Astrocyte (in vitro differentiated cells and primary cell): ENCODE measurements at regions not wholly inside any gene's neighbourhood (a gene's known extent, or its start where the extent isn't known, plus 50 kb on each side); places are given as distances from the start of the nearest gene placed in this dataset.

ENCODE experiments used
- DNase-seq: peaks from one replicate; pipeline ENCODE4 v3.0.0-alpha.2; 2010; ENCODE audit warnings: low read depth
- FAIRE-seq: peaks from 2 replicates; lab custom pipeline; 2011; peaks lifted over from hg19 to GRCh38; lab: Jason Lieb, UNC
- H2AFZ ChIP-seq: 2 replicates; pipeline ENCODE4 v1.6.0; 2012; ENCODE audit warnings: low read depth, low read length, inconsistent platforms
- H3K27ac ChIP-seq: 2 replicates; pipeline ENCODE4 v1.5.1; 2011; ENCODE audit warnings: low read depth, low read length, inconsistent platforms
- H3K27me3 ChIP-seq: 2 replicates; pipeline ENCODE4 v1.6.0; 2011; ENCODE audit warnings: low read length, inconsistent platforms; ENCODE audit not compliant: insufficient read depth
- H3K36me3 ChIP-seq: 2 replicates; pipeline ENCODE4 v1.5.1; 2011; ENCODE audit warnings: low read length, inconsistent platforms; ENCODE audit not compliant: insufficient read depth
- H3K4me1 ChIP-seq: 2 replicates; pipeline ENCODE4 v1.5.1; 2011; ENCODE audit warnings: low read length, inconsistent platforms; ENCODE audit not compliant: insufficient read depth
- H3K4me2 ChIP-seq: 2 replicates; pipeline ENCODE4 v1.6.0; 2012; ENCODE audit warnings: low read length, inconsistent platforms
- H3K4me3 ChIP-seq: 2 replicates; pipeline ENCODE4 v1.5.1; 2011; ENCODE audit warnings: low read depth, mild to moderate bottlenecking, low read length, inconsistent platforms; ENCODE audit not compliant: insufficient read depth
- H3K79me2 ChIP-seq: 2 replicates; pipeline ENCODE4 v1.6.0; 2012; ENCODE audit warnings: mild to moderate bottlenecking, low read length, inconsistent platforms; ENCODE audit not compliant: insufficient read depth
- H3K9ac ChIP-seq: 2 replicates; pipeline ENCODE4 v1.6.0; 2012; ENCODE audit warnings: mild to moderate bottlenecking, low read length, inconsistent platforms
- H3K9me3 ChIP-seq: 2 replicates; pipeline ENCODE4 v1.5.1; 2012; ENCODE audit warnings: low read depth, mild to moderate bottlenecking, low read length, inconsistent platforms; ENCODE audit not compliant: insufficient read depth
- H4K20me1 ChIP-seq: 2 replicates; pipeline ENCODE4 v1.6.0; 2012; ENCODE audit warnings: low read length, inconsistent platforms; ENCODE audit not compliant: insufficient read depth
- H3K27ac Mint-ChIP-seq: one replicate; pipeline ENCODE4 v1.8.0; 2021; ENCODE audit warnings: mild to moderate bottlenecking, mixed read lengths; ENCODE audit not compliant: unreplicated experiment
- H3K27me3 Mint-ChIP-seq: one replicate; pipeline ENCODE4 v1.8.0; 2021; ENCODE audit warnings: low read depth, mixed read lengths; ENCODE audit not compliant: unreplicated experiment
- H3K36me3 Mint-ChIP-seq: one replicate; pipeline ENCODE4 v1.8.0; 2021; ENCODE audit warnings: low read depth, mixed read lengths; ENCODE audit not compliant: unreplicated experiment
- H3K4me1 Mint-ChIP-seq: one replicate; pipeline ENCODE4 v1.8.0; 2021; ENCODE audit warnings: low read depth, mixed read lengths; ENCODE audit not compliant: unreplicated experiment
- H3K4me3 Mint-ChIP-seq: one replicate; pipeline ENCODE4 v1.8.0; 2021; ENCODE audit warnings: mild to moderate bottlenecking, moderate library complexity, mixed read lengths; ENCODE audit not compliant: unreplicated experiment
- H3K9me3 Mint-ChIP-seq: one replicate; pipeline ENCODE4 v1.8.0; 2021; ENCODE audit warnings: mild to moderate bottlenecking, mixed read lengths; ENCODE audit not compliant: unreplicated experiment
- CTCF ChIP-seq: IDR thresholded peaks from 2 replicates; pipeline ENCODE4 v1.5.1; 2011; ENCODE audit warnings: low read depth, mild to moderate bottlenecking, inconsistent platforms, low read length, moderate library complexity; ENCODE audit not compliant: insufficient read depth
- EZH2 ChIP-seq: IDR thresholded peaks from 2 replicates; pipeline ENCODE4 v1.6.1; 2012; ENCODE audit warnings: mild to moderate bottlenecking, low read length, inconsistent platforms; ENCODE audit not compliant: insufficient read depth

DNA sequence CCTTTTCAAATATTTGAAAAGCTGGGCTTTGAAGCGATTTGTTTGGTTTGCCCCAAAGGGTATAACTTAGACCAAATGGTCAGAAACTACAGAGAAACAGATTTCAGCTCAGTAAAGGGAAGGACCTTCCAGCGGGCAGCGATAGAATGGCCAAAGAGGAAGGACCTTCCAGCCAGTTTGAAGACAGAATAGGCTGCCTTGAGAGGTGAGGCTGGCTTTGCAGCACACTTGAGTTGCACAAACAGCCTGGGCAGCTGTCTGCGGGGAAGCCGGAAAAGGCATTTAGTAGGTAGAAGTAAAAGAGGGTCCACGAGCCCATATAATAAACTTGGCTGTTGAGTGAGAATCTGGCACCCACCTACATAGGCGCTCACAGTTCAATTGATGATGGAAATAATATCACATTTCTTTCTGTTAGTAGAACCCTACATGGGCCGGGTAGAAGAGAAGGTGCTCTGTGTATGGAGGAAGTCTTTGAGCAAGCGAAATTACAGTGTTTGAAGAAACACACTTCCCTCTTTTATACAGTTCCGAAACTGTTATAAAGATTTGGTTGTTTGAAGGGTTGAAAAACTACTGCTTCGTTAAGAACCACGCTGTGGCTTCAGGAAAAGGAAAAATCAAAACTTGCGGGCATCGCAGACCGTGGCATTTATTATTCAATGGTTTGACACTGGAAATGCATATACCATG lies 75.0 kb upstream of the SORBS2 start:
- Histone ChIP-seq H3K27ac (no peak overlapping the region), H3K4me1 (no peaks in the 10 kb centered on the region), H3K4me2 (no peak overlapping the region), H3K9me3 (no peaks in the 10 kb centered on the region), H3K9ac (no peak overlapping the region), H3K27me3 (no peaks in the 10 kb centered on the region), H3K36me3 (no peaks in the 10 kb centered on the region), H3K4me3 (no peak overlapping the region), H4K20me1 (no peaks in the 10 kb centered on the region), H2AFZ (no peak overlapping the region), H3K79me2 (no peaks in the 10 kb centered on the region)
- no peak overlapping the region for H3K4me3 Mint-ChIP-seq
- H3K36me3 Mint-ChIP-seq: peaks cover 3% of the 10 kb centered on the region
- H3K9me3 Mint-ChIP-seq: peaks cover 12% of the 10 kb centered on the region
- H3K27me3 Mint-ChIP-seq: no peaks in the 10 kb centered on the region
- TF ChIP-seq EZH2: no peak
- no peak for TF ChIP-seq CTCF
- no peak for FAIRE-seq
- DNase-seq: no peak
- no peaks in the 10 kb centered on the region for H3K4me1 Mint-ChIP-seq
- no peak overlapping the region for H3K27ac Mint-ChIP-seq

GRCh38 chr4:185888676-185889075 lies 76.7 kb upstream of the SORBS2 start:
- H3K27me3 Mint-ChIP-seq: no peaks in the 10 kb centered on the region
- H3K4me3 Mint-ChIP-seq: no peak overlapping the region
- FAIRE-seq: no peak

More at GRCh38 chr4:185888676-185889075, 76.7 kb upstream of the SORBS2 start:
- Histone ChIP-seq H3K4me3 (no peak overlapping the region), H3K9me3 (no peaks in the 10 kb centered on the region), H3K27me3 (no peaks in the 10 kb centered on the region), H3K9ac (no peak overlapping the region), H3K4me1 (no peaks in the 10 kb centered on the region), H3K27ac (no peak overlapping the region), H3K4me2 (no peak overlapping the region), H2AFZ (no peak overlapping the region), H3K36me3 (no peaks in the 10 kb centered on the region), H4K20me1 (no peaks in the 10 kb centered on the region), H3K79me2 (no peaks in the 10 kb centered on the region)
- H3K9me3 Mint-ChIP-seq: peaks cover 15% of the 10 kb centered on the region
- H3K4me1 Mint-ChIP-seq: no peaks in the 10 kb centered on the region
- no peak overlapping the region for H3K27ac Mint-ChIP-seq
- no peak for DNase-seq
- H3K36me3 Mint-ChIP-seq: peaks cover 3% of the 10 kb centered on the region
- TF ChIP-seq CTCF: no peak
- TF ChIP-seq EZH2: no peak
